H9 (cell line): ENCODE measurements at regions not wholly inside any gene's neighbourhood (a gene's known extent, or its start where the extent isn't known, plus 50 kb on each side); places are given as distances from the start of the nearest gene placed in this dataset.

Experiments used
- DNase-seq: peaks from one replicate; pipeline ENCODE4 v3.0.0-alpha.2; 2017
- H2AFZ ChIP-seq: one replicate; pipeline ENCODE4 v1.6.1; 2013; ENCODE audit warnings: mild to moderate bottlenecking, low read length, control low read depth, moderate library complexity
- H2AK5ac ChIP-seq: 2 replicates; pipeline ENCODE4 v1.6.1; 2013; ENCODE audit warnings: low read length, control low read depth, mixed read lengths; ENCODE audit not compliant: insufficient read length
- H2BK120ac ChIP-seq: one replicate; pipeline ENCODE4 v1.6.1; 2013; ENCODE audit warnings: low read depth, mild to moderate bottlenecking, low read length, control low read depth, inconsistent platforms; ENCODE audit not compliant: poor library complexity, severe bottlenecking
- H2BK12ac ChIP-seq: 2 replicates; pipeline ENCODE4 v1.6.1; 2013; ENCODE audit warnings: low read length, control low read depth, mixed read lengths, low read depth; ENCODE audit not compliant: insufficient read length
- H2BK15ac ChIP-seq: 2 replicates; pipeline ENCODE4 v1.6.1; 2013; ENCODE audit warnings: low read depth, low read length, control low read depth
- H2BK20ac ChIP-seq: one replicate; pipeline ENCODE4 v1.6.1; 2013; ENCODE audit warnings: low read depth, mild to moderate bottlenecking, low read length, control low read depth, inconsistent platforms; ENCODE audit not compliant: poor library complexity, severe bottlenecking
- H2BK5ac ChIP-seq: 2 replicates; pipeline ENCODE4 v1.6.1; 2013; ENCODE audit warnings: low read length, control low read depth, mixed read lengths; ENCODE audit not compliant: insufficient read length
- H3K14ac ChIP-seq: 2 replicates; pipeline ENCODE4 v1.6.1; 2013; ENCODE audit warnings: low read length, control low read depth; ENCODE audit not compliant: insufficient read depth
- H3K18ac ChIP-seq: 2 replicates; pipeline ENCODE4 v1.6.1; 2013; ENCODE audit warnings: low read depth, mild to moderate bottlenecking, mixed read lengths, low read length, control low read depth; ENCODE audit not compliant: insufficient read length
- H3K23ac ChIP-seq: 2 replicates; pipeline ENCODE4 v1.6.1; 2013; ENCODE audit warnings: low read length, control low read depth, mixed read lengths, low read depth; ENCODE audit not compliant: insufficient read length
- H3K23me2 ChIP-seq: 2 replicates; pipeline ENCODE4 v1.6.1; 2013; ENCODE audit warnings: low read depth, mild to moderate bottlenecking, mixed read lengths, low read length, control low read depth; ENCODE audit not compliant: insufficient read length, poor library complexity, severe bottlenecking
- H3K27ac ChIP-seq: 2 replicates; pipeline ENCODE4 v1.5.1; 2013; ENCODE audit warnings: low read length, control low read depth, mixed read lengths, low read depth; ENCODE audit not compliant: insufficient read length
- H3K27me3 ChIP-seq: 2 replicates; pipeline ENCODE4 v1.6.1; 2013; ENCODE audit warnings: low read length, control low read depth, inconsistent platforms; ENCODE audit not compliant: insufficient read depth
- H3K4ac ChIP-seq: 2 replicates; pipeline ENCODE4 v1.6.1; 2013; ENCODE audit warnings: low read depth, mild to moderate bottlenecking, control low read depth, inconsistent platforms, low read length, moderate library complexity
- H3K4me1 ChIP-seq: 2 replicates; pipeline ENCODE4 v1.6.1; 2013; ENCODE audit warnings: low read length, control low read depth, inconsistent platforms; ENCODE audit not compliant: insufficient read depth
- H3K4me2 ChIP-seq: 2 replicates; pipeline ENCODE4 v1.6.1; 2013; ENCODE audit warnings: low read length, control low read depth, mixed read lengths; ENCODE audit not compliant: insufficient read length, insufficient read depth
- H3K56ac ChIP-seq: 2 replicates; pipeline ENCODE4 v1.6.1; 2013; ENCODE audit warnings: low read depth, mild to moderate bottlenecking, mixed read lengths, low read length, control low read depth; ENCODE audit not compliant: insufficient read length
- H3K79me1 ChIP-seq: 2 replicates; pipeline ENCODE4 v1.6.1; 2013; ENCODE audit warnings: low read depth, mild to moderate bottlenecking, moderate library complexity, low read length, control low read depth, inconsistent platforms; ENCODE audit not compliant: insufficient read depth, poor library complexity, severe bottlenecking
- H3K79me2 ChIP-seq: 2 replicates; pipeline ENCODE4 v1.6.1; 2013; ENCODE audit warnings: low read length, control low read depth, inconsistent platforms; ENCODE audit not compliant: insufficient read depth
- H3K9ac ChIP-seq: 2 replicates; pipeline ENCODE4 v1.6.1; 2013; ENCODE audit warnings: low read length, control low read depth, mixed read lengths; ENCODE audit not compliant: insufficient read length; ENCODE audit errors: extremely low read depth
- H3K9me3 ChIP-seq: one replicate; pipeline ENCODE4 v1.6.1; 2013; ENCODE audit warnings: low read depth, low read length, inconsistent platforms; ENCODE audit not compliant: control insufficient read depth
- H3T11ph ChIP-seq: one replicate; pipeline ENCODE4 v1.6.1; 2013; ENCODE audit warnings: mild to moderate bottlenecking, low read length, control low read depth, inconsistent platforms
- H4K20me1 ChIP-seq: one replicate; pipeline ENCODE4 v1.6.1; 2013; ENCODE audit not compliant: control insufficient read depth, insufficient read length, insufficient read depth
- H4K5ac ChIP-seq: 2 replicates; pipeline ENCODE4 v1.6.1; 2013; ENCODE audit warnings: low read depth, mild to moderate bottlenecking, mixed read lengths, low read length, control low read depth; ENCODE audit not compliant: insufficient read length
- H4K8ac ChIP-seq: replicated peaks from 2 replicates; pipeline ENCODE4 v1.6.1; 2013; ENCODE audit warnings: low read length, control low read depth, mixed read lengths, low read depth; ENCODE audit not compliant: insufficient read length
- H4K91ac ChIP-seq: 2 replicates; pipeline ENCODE4 v1.6.1; 2013; ENCODE audit warnings: low read depth, mild to moderate bottlenecking, moderate library complexity, mixed read lengths, low read length, control low read depth; ENCODE audit not compliant: insufficient read length
- H3K27ac Mint-ChIP-seq, 3 experiments: 2 replicates in 2 of 3; 3 replicates in 1 of 3; pipeline ENCODE4 v1.8.0; 2020 to 2021; ENCODE audit warnings: mixed read lengths in 3 of 3, mild to moderate bottlenecking in 1 of 3, moderate library complexity in 1 of 3
- H3K27me3 Mint-ChIP-seq: 2 replicates; pipeline ENCODE4 v1.8.0; 2021; ENCODE audit warnings: low read depth, mild to moderate bottlenecking, moderate library complexity, mixed read lengths
- H3K36me3 Mint-ChIP-seq, 3 experiments: 2 replicates in 2 of 3; 3 replicates in 1 of 3; pipeline ENCODE4 v1.8.0; 2020 to 2021; ENCODE audit warnings: low read depth in 3 of 3, mixed read lengths in 3 of 3; ENCODE audit not compliant: insufficient read depth in 1 of 3
- H3K4me1 Mint-ChIP-seq, 2 experiments: 2 replicates each; pipeline ENCODE4 v1.8.0; 2020; ENCODE audit warnings: mixed read lengths in 2 of 2
- H3K4me3 Mint-ChIP-seq, 2 experiments: 2 replicates in 1 of 2; 3 replicates in 1 of 2; pipeline ENCODE4 v1.8.0; 2020 to 2021; ENCODE audit warnings: mild to moderate bottlenecking in 2 of 2, mixed read lengths in 2 of 2, moderate library complexity in 1 of 2
- H3K9me3 Mint-ChIP-seq, 2 experiments: 2 replicates in 1 of 2; 3 replicates in 1 of 2; pipeline ENCODE4 v1.8.0; 2020; ENCODE audit warnings: mild to moderate bottlenecking in 2 of 2, mixed read lengths in 2 of 2, moderate library complexity in 1 of 2
- CTCF ChIP-seq: fragments of 200-600 bp; sonication (generic); conservative IDR thresholded peaks from 3 replicates; pipeline ENCODE4 v1.8.0; 2021; ENCODE audit warnings: antibody characterized with exemption, mild to moderate bottlenecking
- WGBS: extraction: QIAGEN DNeasy Blood & Tissue Kit; methylation state at CpG from one replicate; pipeline ENCODE4 v1.1.7; 2013; ENCODE audit warnings: missing lambda C conversion rate, low lambda C conversion rate, mixed read lengths; ENCODE audit not compliant: insufficient read length; ENCODE audit errors: extremely low coverage; 5-methylcytosine and 5-hydroxymethylcytosine counted together

- H3K27ac Mint-ChIP-seq: no peak overlapping the region
These were observed 108.7 kb upstream of the THY1 start for GRCh38 chr11:119531623-119532022.

More at GRCh38 chr11:119531623-119532022, 108.7 kb upstream of the THY1 start:
- no CpG with 5 or more reads among the region's 8 CpGs for WGBS
- Histone ChIP-seq H3K4ac (no peak overlapping the region), H2BK20ac (no peak overlapping the region), H3K79me1 (no peaks in the 10 kb centered on the region), H3K27me3 (no peaks in the 10 kb centered on the region; the same call in 1 of the 2 replicates), H3T11ph (no peak overlapping the region), H2BK15ac (no peak overlapping the region), H3K9ac (no peak overlapping the region), H4K91ac (no peak overlapping the region), H3K23me2 (no peaks in the 10 kb centered on the region), H2BK5ac (no peak overlapping the region), H3K14ac (no peak overlapping the region), H2AFZ (no peak overlapping the region), H2AK5ac (no peak overlapping the region), H2BK120ac (no peak overlapping the region), H3K23ac (no peak overlapping the region), H3K18ac (no peak overlapping the region), H3K4me1 (no peaks in the 10 kb centered on the region), H3K56ac (no peak overlapping the region), H3K79me2 (0 out of 2 replicates have a peak, but pooled peaks cover 2% of the 10 kb centered on the region), H4K5ac (no peak overlapping the region), H4K20me1 (no peaks in the 10 kb centered on the region), H3K9me3 (no peaks in the 10 kb centered on the region), H3K4me2 (no peak overlapping the region), H4K8ac (no peak overlapping the region), H3K27ac (no peak overlapping the region), H2BK12ac (no peak overlapping the region)
- no peak overlapping the region for H3K4me3 Mint-ChIP-seq
- no peak for TF ChIP-seq CTCF
- H3K27me3 Mint-ChIP-seq: peaks cover 48% of the 10 kb centered on the region
- peaks cover 11% of the 10 kb centered on the region in 2 experiments for H3K4me1 Mint-ChIP-seq
- DNase-seq: no peak
- H3K9me3 Mint-ChIP-seq: no peaks in the 10 kb centered on the region
- no peaks in the 10 kb centered on the region for H3K36me3 Mint-ChIP-seq
